Endometrium (tissue), 2 donors: ENCODE measurements at regions not wholly inside any gene's neighbourhood (a gene's known extent, or its start where the extent isn't known, plus 50 kb on each side); places are given as distances from the start of the nearest gene placed in this dataset.
A peak's percentile ranks its signal among the peaks of the same experiment; 100 is the strongest.
"Not testable (repeated sequence)": the region's sequence is repeated elsewhere in the genome, so short reads cannot be mapped to it uniquely, and the experiment has no call there.

ENCODE experiments used
- FAIRE-seq: peaks from 2 replicates; lab custom pipeline; 2012; peaks lifted over from hg19 to GRCh38; lab: Jason Lieb, UNC
- donor health status: control.
- donor health status: control.

DNA sequence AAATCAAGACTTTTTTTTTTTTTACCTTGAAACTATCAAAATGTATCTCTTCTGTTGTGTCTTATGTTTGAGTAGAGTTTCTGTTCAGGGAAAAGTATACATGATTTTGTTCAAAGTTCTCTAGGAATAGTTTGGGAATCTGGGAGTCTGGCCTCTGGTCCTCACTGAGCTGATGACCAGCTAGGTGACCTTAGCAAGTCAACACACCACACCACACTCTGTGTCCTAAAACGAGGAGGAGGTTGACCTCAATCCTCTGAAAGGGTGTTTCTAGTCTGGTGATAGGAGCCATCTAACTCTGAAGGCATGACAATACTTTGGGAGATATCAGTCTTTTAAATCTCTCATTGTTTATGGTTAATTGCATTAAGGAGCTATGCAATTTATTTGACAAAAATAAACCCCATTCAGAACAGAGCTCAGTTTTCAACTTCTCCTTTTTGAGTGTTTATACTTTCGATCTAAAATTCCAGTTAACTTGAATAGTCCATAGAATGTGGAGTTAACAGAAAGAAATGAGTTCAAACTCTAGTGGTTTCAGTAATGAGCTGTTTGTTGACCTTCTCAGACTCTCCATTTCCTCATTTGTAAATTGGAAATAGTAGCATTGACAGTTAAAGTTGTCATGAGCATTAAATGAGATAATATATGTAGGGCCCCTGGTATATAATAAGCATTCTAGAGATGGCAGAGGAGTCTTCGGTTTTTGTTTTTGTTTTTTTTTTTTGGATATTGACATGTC is 112.2 kb upstream of the LRRN1 start:
- no peak for FAIRE-seq

DNA sequence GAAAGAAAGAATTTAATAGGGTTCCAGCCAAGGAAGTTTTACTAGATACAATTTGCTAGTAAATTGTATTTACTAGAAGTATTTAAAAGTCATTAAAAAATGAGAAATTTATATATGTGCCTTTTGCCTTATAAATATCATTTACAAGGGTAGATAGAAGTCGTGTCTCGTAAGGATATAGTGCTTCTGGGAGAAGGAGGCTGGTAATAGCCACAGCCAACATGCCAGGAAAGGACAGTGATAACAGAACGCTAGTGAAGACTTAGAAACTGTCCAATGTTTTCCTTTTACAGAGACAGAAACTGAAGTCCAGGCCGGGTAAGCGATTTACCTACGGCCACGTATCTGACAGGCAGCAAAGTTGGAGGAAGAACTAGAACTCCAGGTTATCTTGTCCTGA is 113.5 kb upstream of the LRRN1 start:
- FAIRE-seq = no peak

DNA sequence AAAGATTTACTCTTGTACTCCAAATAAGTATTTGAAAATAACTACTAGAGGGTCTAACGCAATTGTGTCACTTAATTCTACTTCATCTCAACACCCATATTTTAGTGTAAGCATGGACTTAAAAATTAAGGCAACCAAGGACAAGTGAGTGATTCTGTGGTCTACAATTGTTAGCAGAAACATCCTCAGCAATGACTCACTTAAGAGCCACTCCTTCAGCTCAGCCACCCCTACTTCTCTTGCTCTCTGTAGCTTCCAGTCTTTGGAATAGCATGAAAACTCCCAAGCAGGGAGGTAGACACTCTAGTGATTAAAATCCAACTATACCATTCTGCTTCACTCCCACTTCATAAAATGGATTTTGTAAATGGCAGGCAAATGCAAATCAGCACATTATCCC is 116.0 kb upstream of the LRRN1 start:
- FAIRE-seq = no peak

GRCh38 chr3:3675801-3676200 is 123.4 kb upstream of the LRRN1 start:
- FAIRE-seq = no peak

DNA sequence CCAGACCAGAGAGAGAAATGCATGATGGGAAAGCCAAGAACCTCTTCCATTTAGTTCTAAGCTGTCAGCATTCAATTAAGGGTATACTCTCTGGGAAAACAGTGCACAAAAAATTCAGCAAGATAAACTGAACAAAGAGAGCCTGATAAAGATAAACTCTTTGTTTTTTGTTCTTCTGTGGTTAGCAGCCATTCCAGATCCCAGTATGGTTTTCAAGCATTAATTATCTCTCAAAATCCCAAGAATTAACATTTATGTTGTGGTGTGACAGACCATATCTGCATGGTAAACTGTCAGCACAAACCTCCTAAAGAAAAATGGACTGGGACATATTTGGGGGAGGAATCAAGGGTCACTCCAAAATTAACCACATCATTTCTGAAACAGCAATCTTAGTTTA is 124.0 kb upstream of the LRRN1 start:
- no peak for FAIRE-seq

DNA sequence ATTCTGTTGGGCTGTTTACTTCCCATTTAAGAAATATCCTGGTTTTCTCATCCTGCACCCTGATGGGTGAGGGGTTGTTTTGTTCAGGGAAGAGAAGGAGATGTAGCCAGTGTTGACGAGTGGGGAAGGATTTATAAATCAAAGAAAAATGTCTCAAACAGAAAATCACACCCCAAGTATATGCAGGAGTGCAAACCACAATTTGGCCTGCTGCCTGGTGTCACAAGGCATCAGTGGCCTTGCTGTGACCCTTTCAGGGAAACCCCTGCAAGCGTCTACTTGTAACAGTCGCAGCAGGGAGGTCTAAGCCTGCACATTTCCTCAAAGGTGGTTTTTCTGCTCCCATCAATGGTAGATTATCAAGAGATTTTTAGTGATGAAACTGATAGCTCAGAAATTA is 132.6 kb upstream of the LRRN1 start:
- no peak for FAIRE-seq

GRCh38 chr3:3665961-3666640 is 133.1 kb upstream of the LRRN1 start:
- no peak for FAIRE-seq

- no peak for FAIRE-seq
These were observed 133.7 kb upstream of the LRRN1 start for GRCh38 chr3:3665546-3665945.

DNA sequence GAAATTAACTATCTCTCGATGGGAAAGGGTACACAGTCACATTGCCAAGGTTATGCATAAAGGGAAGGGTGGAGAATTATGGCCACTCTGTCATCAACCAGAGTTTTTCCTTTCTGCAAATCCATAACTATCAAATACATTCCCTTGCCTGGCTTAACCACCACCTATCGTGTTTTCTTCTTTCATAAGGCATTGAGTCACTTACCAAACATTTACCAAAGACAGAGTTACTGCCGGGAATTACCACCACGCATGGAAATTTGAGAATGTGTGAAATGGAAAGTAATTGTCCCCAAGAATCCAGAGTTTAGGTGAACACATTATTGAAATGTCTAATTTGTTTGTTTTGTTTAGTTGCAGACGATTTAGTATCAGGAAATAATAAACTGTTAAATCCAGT is 134.3 kb upstream of the LRRN1 start:
- FAIRE-seq = no peak

GRCh38 chr3:3662610-3663009 is 136.6 kb upstream of the LRRN1 start:
- no peak for FAIRE-seq

DNA sequence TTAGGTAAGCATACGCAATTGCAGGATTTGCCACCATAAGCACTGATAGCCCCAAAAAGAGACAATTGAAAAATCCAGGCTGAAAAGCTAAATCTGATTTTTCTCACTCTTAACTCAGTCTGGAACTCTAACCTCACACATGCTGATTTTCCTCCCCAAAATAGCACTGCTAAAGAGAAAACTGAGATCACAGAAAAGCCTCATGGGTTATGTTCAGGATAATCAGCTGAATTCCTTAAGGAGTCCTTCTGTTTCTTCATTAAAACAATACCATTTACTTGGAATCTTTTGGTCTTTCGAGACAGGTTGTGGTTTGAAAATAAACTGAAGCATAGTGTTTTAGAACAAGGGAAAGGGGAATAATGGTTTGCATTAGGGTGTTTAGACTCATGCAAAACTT is 144.3 kb upstream of the LRRN1 start:
- FAIRE-seq = no peak

- FAIRE-seq = no peak
These were observed 150.1 kb upstream of the LRRN1 start for GRCh38 chr3:3648988-3649679.

DNA sequence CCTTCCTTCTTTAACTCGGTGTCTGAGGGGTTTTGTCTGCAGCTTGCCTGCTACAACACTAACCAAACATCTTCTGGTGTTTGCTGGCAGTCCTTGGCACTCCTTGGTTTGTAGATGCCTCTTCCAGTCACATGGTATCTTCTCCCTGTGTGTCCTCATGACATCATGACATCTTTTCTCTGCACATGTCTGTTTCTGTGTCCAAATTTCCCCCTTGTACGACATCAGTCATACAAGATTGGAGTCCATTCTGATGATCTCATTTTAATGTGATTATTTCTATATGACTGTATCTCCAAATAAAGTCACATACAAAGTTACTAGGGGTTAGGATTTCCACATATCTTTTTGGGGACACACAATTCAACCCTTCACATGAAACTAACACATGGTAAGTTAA is 152.3 kb upstream of the LRRN1 start:
- no peak for FAIRE-seq

GRCh38 chr3:3646103-3646844 is 153.0 kb upstream of the LRRN1 start:
- FAIRE-seq = not testable (repeated sequence)

GRCh38 chr3:3641877-3642455 is 157.3 kb upstream of the LRRN1 start:
- FAIRE-seq = no peak

- peak; percentile 48 for FAIRE-seq
These were observed 160.2 kb upstream of the LRRN1 start for GRCh38 chr3:3639078-3639477.

GRCh38 chr3:3636815-3637214 is 162.4 kb upstream of the LRRN1 start:
- no peak for FAIRE-seq

- no peak for FAIRE-seq
These were observed 164.1 kb upstream of the LRRN1 start for GRCh38 chr3:3635109-3635508.

GRCh38 chr3:3634326-3634725 is 164.9 kb upstream of the LRRN1 start:
- FAIRE-seq = no peak

GRCh38 chr3:3633761-3634160 is 165.5 kb upstream of the LRRN1 start:
- FAIRE-seq = no peak

GRCh38 chr3:3632449-3632848 is 166.8 kb upstream of the LRRN1 start:
- FAIRE-seq = no peak

DNA sequence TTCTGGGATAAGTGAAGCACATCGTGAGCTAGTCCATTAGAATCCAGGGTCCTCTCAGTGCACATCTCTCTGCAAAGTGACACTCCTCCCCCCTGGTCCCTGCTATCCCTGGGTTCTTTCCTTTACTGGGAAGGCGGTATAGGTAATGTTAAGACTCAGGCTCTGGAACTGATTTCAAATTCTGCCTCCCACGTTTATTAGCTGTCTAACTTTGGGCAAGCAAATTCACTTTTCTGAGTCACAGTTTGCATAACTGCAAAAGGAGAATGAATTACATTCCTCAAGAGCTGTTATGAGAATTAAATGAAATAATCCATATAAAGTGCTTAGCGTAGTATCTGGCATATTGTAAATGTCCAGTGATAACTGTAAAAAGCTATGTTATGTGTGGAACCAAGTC is 168.1 kb upstream of the LRRN1 start:
- FAIRE-seq = no peak
